HL-60 (cell line): ENCODE measurements at regions not wholly inside any gene's neighbourhood (a gene's known extent, or its start where the extent isn't known, plus 50 kb on each side); places are given as distances from the start of the nearest gene placed in this dataset.

ENCODE experiments used
- DNase-seq, 2 experiments: peaks; one replicate each; pipeline ENCODE4 v3.0.0-alpha.2; 2010 to 2020; ENCODE audit warnings: low read depth in 1 of 2, low spot score in 1 of 2
- H3K27ac ChIP-seq: fragments of 250-450 bp; sonication (Bioruptor Pico); replicated peaks from 2 replicates; pipeline ENCODE4 v1.5.1; 2020; ENCODE audit warnings: mild to moderate bottlenecking, moderate library complexity
- H3K27me3 ChIP-seq: fragments of 250-450 bp; sonication (Bioruptor Pico); 2 replicates; pipeline ENCODE4 v1.5.1; 2021; ENCODE audit warnings: mild to moderate bottlenecking, moderate library complexity; ENCODE audit not compliant: insufficient read depth, poor library complexity, severe bottlenecking
- H3K4me3 ChIP-seq: replicated peaks from 2 replicates; pipeline ENCODE4 v1.5.1; 2011; ENCODE audit warnings: mild to moderate bottlenecking, control low read depth, low read length; ENCODE audit not compliant: insufficient read depth
- CTCF ChIP-seq: IDR thresholded peaks from one replicate; pipeline ENCODE4 v1.5.1; 2011; ENCODE audit warnings: low read length, control low read depth, inconsistent platforms; ENCODE audit not compliant: insufficient read depth
- GABPA ChIP-seq: IDR thresholded peaks from 2 replicates; pipeline ENCODE4 v1.6.1; 2012; ENCODE audit warnings: low read depth
- POLR2AphosphoS5 ChIP-seq: IDR thresholded peaks from 2 replicates; pipeline ENCODE4 v1.6.1; 2012; ENCODE audit warnings: low read depth
- SPI1 ChIP-seq: IDR thresholded peaks from 2 replicates; pipeline ENCODE4 v1.6.1; 2012; ENCODE audit warnings: low read depth, mild to moderate bottlenecking, borderline replicate concordance
- TF ChIP-seq, protein P1 (sequence below): IDR thresholded peaks from 2 replicates; pipeline ENCODE4 v1.6.1; 2012; ENCODE audit warnings: low read depth; ENCODE audit not compliant: insufficient replicate concordance

GRCh38 chr7:32301427-32301826 is 188.8 kb downstream of the LSM5 start:
- TF ChIP-seq, protein P1, sequence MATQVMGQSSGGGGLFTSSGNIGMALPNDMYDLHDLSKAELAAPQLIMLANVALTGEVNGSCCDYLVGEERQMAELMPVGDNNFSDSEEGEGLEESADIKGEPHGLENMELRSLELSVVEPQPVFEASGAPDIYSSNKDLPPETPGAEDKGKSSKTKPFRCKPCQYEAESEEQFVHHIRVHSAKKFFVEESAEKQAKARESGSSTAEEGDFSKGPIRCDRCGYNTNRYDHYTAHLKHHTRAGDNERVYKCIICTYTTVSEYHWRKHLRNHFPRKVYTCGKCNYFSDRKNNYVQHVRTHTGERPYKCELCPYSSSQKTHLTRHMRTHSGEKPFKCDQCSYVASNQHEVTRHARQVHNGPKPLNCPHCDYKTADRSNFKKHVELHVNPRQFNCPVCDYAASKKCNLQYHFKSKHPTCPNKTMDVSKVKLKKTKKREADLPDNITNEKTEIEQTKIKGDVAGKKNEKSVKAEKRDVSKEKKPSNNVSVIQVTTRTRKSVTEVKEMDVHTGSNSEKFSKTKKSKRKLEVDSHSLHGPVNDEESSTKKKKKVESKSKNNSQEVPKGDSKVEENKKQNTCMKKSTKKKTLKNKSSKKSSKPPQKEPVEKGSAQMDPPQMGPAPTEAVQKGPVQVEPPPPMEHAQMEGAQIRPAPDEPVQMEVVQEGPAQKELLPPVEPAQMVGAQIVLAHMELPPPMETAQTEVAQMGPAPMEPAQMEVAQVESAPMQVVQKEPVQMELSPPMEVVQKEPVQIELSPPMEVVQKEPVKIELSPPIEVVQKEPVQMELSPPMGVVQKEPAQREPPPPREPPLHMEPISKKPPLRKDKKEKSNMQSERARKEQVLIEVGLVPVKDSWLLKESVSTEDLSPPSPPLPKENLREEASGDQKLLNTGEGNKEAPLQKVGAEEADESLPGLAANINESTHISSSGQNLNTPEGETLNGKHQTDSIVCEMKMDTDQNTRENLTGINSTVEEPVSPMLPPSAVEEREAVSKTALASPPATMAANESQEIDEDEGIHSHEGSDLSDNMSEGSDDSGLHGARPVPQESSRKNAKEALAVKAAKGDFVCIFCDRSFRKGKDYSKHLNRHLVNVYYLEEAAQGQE = no peak
- no peak for TF ChIP-seq POLR2AphosphoS5
- no peak for TF ChIP-seq GABPA
- no peak for TF ChIP-seq SPI1
- TF ChIP-seq CTCF = no peak
- no peak overlapping the region for H3K4me3 ChIP-seq
- no peak for DNase-seq
- H3K27me3 ChIP-seq = peaks cover 20% of the 10 kb centered on the region
- H3K27ac ChIP-seq = no peak overlapping the region

DNA sequence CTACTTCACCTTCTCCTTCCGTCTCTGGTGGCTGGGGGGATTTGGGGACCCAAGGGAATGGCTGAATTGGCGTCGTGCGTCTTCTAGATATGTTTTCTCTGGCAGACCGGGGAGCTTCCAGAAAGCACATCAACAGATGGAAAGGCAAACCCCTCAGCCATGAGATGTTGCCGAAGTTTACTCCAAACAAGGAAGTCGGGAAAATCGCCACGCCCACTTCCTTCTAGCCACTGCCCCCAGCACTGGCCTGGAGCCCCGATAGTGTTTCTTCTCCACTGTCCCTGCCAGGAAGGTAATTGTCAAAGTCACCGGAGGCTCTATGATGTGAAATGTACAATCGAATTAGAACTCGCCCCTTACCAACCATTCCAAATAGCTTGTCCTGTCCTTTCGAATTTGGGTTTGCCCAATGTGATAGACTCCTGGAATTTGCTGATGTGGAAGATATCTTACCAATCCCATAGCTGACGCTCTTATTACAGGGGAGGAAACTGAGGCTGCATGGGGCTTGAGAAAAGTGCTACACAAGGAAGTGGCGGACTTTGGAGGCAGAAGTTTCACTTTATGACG is 191.0 kb downstream of the LSM5 start:
- peak in 1 of 2 experiments; percentile 14 for DNase-seq
- Histone ChIP-seq H3K27ac (no peak overlapping the region), H3K27me3 (peaks cover 20% of the 10 kb centered on the region), H3K4me3 (peak overlapping the region; percentile 48)
- TF ChIP-seq POLR2AphosphoS5 (no peak), SPI1 (peak; percentile 13; the same call in 1 of the 2 replicates)
- TF ChIP-seq, protein P1 = no peak

DNA sequence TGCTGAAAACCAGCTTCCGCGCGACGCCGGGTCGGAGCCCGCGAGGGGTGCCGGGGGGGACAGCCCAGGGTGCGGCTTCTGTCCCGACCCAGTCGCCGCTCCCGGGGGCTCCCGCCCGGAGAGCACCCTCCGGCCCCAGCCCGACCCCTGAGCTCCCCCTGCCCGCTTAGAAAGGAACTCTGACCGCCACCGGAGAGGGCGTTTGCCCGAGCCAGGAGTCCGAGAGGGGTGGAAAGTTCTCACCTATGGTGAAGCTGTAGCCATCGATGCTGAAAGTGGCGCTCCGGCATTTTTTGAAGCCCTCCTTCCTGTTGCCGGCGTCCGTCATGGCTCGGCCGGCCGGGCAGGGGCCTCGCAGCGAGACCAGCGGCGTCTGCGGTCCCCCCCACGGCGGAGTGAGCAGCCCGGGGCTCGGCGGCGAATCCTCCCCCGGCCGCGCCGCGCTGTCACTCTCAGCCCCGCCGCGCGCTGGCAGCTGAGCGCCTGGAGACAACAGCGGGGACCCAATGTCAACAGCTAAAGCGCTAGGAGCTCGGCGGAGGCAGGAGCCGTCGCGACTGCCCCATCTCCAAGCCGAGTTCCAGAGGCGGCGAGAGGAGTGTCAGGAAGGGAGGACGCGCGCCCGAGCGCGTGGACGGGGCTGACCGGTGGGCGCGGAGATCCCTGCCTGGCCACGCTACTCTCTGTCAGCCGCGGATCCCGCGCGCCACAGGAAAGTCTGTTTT is 191.6 kb downstream of the LSM5 start:
- DNase-seq = peak in 1 of 2 experiments; percentile 13
- Histone ChIP-seq H3K27ac (no peak overlapping the region), H3K27me3 (peaks cover 20% of the 10 kb centered on the region), H3K4me3 (peak overlapping the region; percentile 48)
- TF ChIP-seq, protein P1 = no peak
- TF ChIP-seq SPI1 = no peak

- H3K27me3 ChIP-seq = peaks cover 4% of the 10 kb centered on the region
- no peak for DNase-seq
- TF ChIP-seq GABPA (no peak), SPI1 (no peak), POLR2AphosphoS5 (no peak), CTCF (no peak)
- TF ChIP-seq, protein P1 = no peak
- H3K4me3 ChIP-seq = no peak overlapping the region
- H3K27ac ChIP-seq = no peak overlapping the region
Measured at GRCh38 chr7:32293833-32294232, 196.3 kb downstream of the LSM5 start.
